Sigmoid colon (tissue), 6 donors: ENCODE measurements at regions not wholly inside any gene's neighbourhood (a gene's known extent, or its start where the extent isn't known, plus 50 kb on each side); places are given as distances from the start of the nearest gene placed in this dataset.

Source experiments
- DNase-seq: peaks from one replicate; pipeline ENCODE4 v3.0.0-alpha.2; 2019
- H3K27ac ChIP-seq, 4 donors: fragments of 200-600 bp; sonication (generic); one replicate each; pipeline ENCODE4 v1.5.1; 2016 to 2019; ENCODE audit warnings: mild to moderate bottlenecking in 1 of 4
- H3K27me3 ChIP-seq, 3 donors: fragments of 200-600 bp; sonication (generic); one replicate each; pipeline ENCODE4 v1.5.1; 2019; ENCODE audit warnings: mild to moderate bottlenecking in 1 of 3
- H3K36me3 ChIP-seq, 4 donors: fragments of 200-600 bp; sonication (generic); one replicate each; pipeline ENCODE4 v1.5.1; 2016 to 2019
- H3K4me1 ChIP-seq, 4 donors: fragments of 200-600 bp; sonication (generic); one replicate each; pipeline ENCODE4 v1.5.1; 2017 to 2019
- H3K4me3 ChIP-seq, 4 donors: fragments of 200-600 bp; sonication (generic); one replicate each; pipeline ENCODE4 v1.5.1; 2017 to 2019; ENCODE audit warnings: mild to moderate bottlenecking in 2 of 4, moderate library complexity in 1 of 4
- H3K9me3 ChIP-seq, 4 donors: fragments of 200-600 bp in 3 of 4; sonication (generic) in 3 of 4; one replicate each; pipeline versions ENCODE4 v1.5.1 to v1.6.1; 2013 to 2019
- CTCF ChIP-seq, 4 experiments: fragments of 450-650 bp in 3 of 4; fragments of 200-600 bp in 1 of 4; IDR thresholded peaks; one replicate each; pipeline ENCODE4 v1.5.1; 2016 to 2019; ENCODE audit warnings: antibody characterized with exemption in 4 of 4, mild to moderate bottlenecking in 3 of 4, moderate library complexity in 2 of 4
- EP300 ChIP-seq, 4 donors: sonication (generic); formaldehyde crosslinking; IDR thresholded peaks; one replicate each; pipeline ENCODE4 v1.6.1; 2017; ENCODE audit warnings: antibody characterized with exemption in 4 of 4
- POLR2A ChIP-seq, 2 donors: fragments of 450-650 bp; IDR thresholded peaks; one replicate each; pipeline ENCODE4 v1.6.1; 2016; ENCODE audit warnings: antibody characterized with exemption in 2 of 2, mild to moderate bottlenecking in 2 of 2, moderate library complexity in 2 of 2
- POLR2AphosphoS5 ChIP-seq, 4 donors: sonication (generic); formaldehyde crosslinking; IDR thresholded peaks; one replicate each; pipeline ENCODE4 v1.6.1; 2017; ENCODE audit warnings: antibody characterized with exemption in 4 of 4
- WGBS, 2 donors: extraction: QIAGEN DNeasy Blood & Tissue Kit; methylation state at CpG; one replicate each; pipeline ENCODE4 v1.1.7; 2013; 5-methylcytosine and 5-hydroxymethylcytosine counted together
- intact Hi-C: fragments of 100-400 bp; cut with DNase I; formaldehyde crosslinking; loops from one replicate; pipeline ENCODE4 v1.15.1; 2023
- donor health status: healthy with polysubstance abuse.
- donor health status: healthy.

GRCh38 chr5:115393239-115393638 lies 96.8 kb upstream of the CCDC112 start:
- H3K9me3 ChIP-seq = no peaks in the 10 kb centered on the region
- DNase-seq = no peak

GRCh38 chr5:115392611-115393010 lies 96.2 kb upstream of the CCDC112 start:
- WGBS, 2 donors = 73 to 83% methylated on average over 1 of the region's 1 CpG
- Histone ChIP-seq H3K9me3 (no peaks in the 10 kb centered on the region), H3K27ac (no peak overlapping the region), H3K27me3 (no peaks in the 10 kb centered on the region), H3K4me1 (no peaks in the 10 kb centered on the region), H3K36me3 (no peaks in the 10 kb centered on the region), H3K4me3 (no peak overlapping the region)
- no peak for DNase-seq
- TF ChIP-seq POLR2AphosphoS5 (IDR thresholded peaks at IDR 0.05) (no peak), EP300 (IDR thresholded peaks at IDR 0.05) (no peak), CTCF (IDR thresholded peaks at IDR 0.05) (no peak), POLR2A (IDR thresholded peaks at IDR 0.05) (no peak)
- intact Hi-C loops = no loop called here

More at GRCh38 chr5:115393239-115393638, 96.8 kb upstream of the CCDC112 start:
- Histone ChIP-seq H3K4me1 (no peaks in the 10 kb centered on the region), H3K27ac (no peak overlapping the region), H3K4me3 (no peak overlapping the region), H3K36me3 (no peaks in the 10 kb centered on the region), H3K27me3 (no peaks in the 10 kb centered on the region)
- WGBS, 2 donors = 79% methylated on average over 4 of the region's 4 CpGs
- no peak for TF ChIP-seq POLR2AphosphoS5 (IDR thresholded peaks at IDR 0.05)
- TF ChIP-seq CTCF (IDR thresholded peaks at IDR 0.05) = no peak
- no peak for TF ChIP-seq EP300 (IDR thresholded peaks at IDR 0.05)
- intact Hi-C loops = no loop called here

- no peaks in the 10 kb centered on the region for H3K9me3 ChIP-seq
- no peak for DNase-seq
- no peak overlapping the region for H3K27ac ChIP-seq
- H3K4me3 ChIP-seq = no peak overlapping the region
- no peaks in the 10 kb centered on the region for H3K4me1 ChIP-seq
- no peaks in the 10 kb centered on the region for H3K36me3 ChIP-seq
- 95% methylated on average over 5 of the region's 5 CpGs for WGBS, 2 donors
- TF ChIP-seq CTCF (IDR thresholded peaks at IDR 0.05) = no peak
- no peak for TF ChIP-seq POLR2AphosphoS5 (IDR thresholded peaks at IDR 0.05)
- TF ChIP-seq EP300 (IDR thresholded peaks at IDR 0.05) = no peak
- no peak for TF ChIP-seq POLR2A (IDR thresholded peaks at IDR 0.05)
- intact Hi-C loops = no loop called here
- no peaks in the 10 kb centered on the region for H3K27me3 ChIP-seq
Observed at GRCh38 chr5:115391780-115392179, 95.3 kb upstream of the CCDC112 start.

GRCh38 chr5:115389799-115390382 lies 93.4 kb upstream of the CCDC112 start:
- Histone ChIP-seq H3K27me3 (no peaks in the 10 kb centered on the region), H3K4me1 (no peaks in the 10 kb centered on the region), H3K4me3 (no peak overlapping the region), H3K9me3 (no peaks in the 10 kb centered on the region), H3K27ac (no peak overlapping the region), H3K36me3 (no peaks in the 10 kb centered on the region)
- no peak for DNase-seq
- no peak for TF ChIP-seq POLR2AphosphoS5 (IDR thresholded peaks at IDR 0.05)
- TF ChIP-seq EP300 (IDR thresholded peaks at IDR 0.05) = no peak
- TF ChIP-seq CTCF (IDR thresholded peaks at IDR 0.05) = no peak
- no peak for TF ChIP-seq POLR2A (IDR thresholded peaks at IDR 0.05)
- WGBS, 2 donors = 89 to 91% methylated on average over 15 of the region's 15 CpGs
- intact Hi-C loops = no loop called here
